Caco-2 (cell line): ENCODE measurements at regions not wholly inside any gene's neighbourhood (a gene's known extent, or its start where the extent isn't known, plus 50 kb on each side); places are given as distances from the start of the nearest gene placed in this dataset.

Source experiments
- BruUV-seq: library from RNA; stranded (reverse); fragments of 400-500 nt; replicated peaks from 2 replicates; lab custom pipeline; 2021; lab: Mats Ljungman, UMichigan
- CTCF ChIA-PET: fragments of 300-600 bp; sonication (Branson Sonifier 250); formaldehyde crosslinking; loops from one replicate; lab custom pipeline; 2022; ENCODE audit warnings: antibody characterized with exemption; lab: Charles Lee
- POLR2A ChIA-PET: fragments of 300-600 bp; sonication (Branson Sonifier 250); formaldehyde crosslinking; loops from one replicate; lab custom pipeline; 2022; ENCODE audit warnings: antibody characterized with exemption; lab: Charles Lee
- DNase-seq, 2 experiments: peaks; one replicate each; pipeline versions ENCODE4 v3.0.0 to v3.0.0-alpha.2; 2020 to 2022
- H3K27me3 ChIP-seq: replicated peaks from 2 replicates; pipeline ENCODE4 v1.6.0; 2011; ENCODE audit warnings: low read length; ENCODE audit not compliant: control insufficient read depth, insufficient read depth
- H3K36me3 ChIP-seq: 2 replicates; pipeline ENCODE4 v1.5.1; 2011; ENCODE audit warnings: low read length; ENCODE audit not compliant: control insufficient read depth, insufficient read depth
- H3K4me1 ChIP-seq: fragments of 250-450 bp; sonication (Bioruptor Pico); 2 replicates; pipeline ENCODE4 v1.5.1; 2020; ENCODE audit warnings: mild to moderate bottlenecking
- H3K4me3 ChIP-seq: 2 replicates; pipeline ENCODE4 v1.5.1; 2011; ENCODE audit warnings: low read depth, mild to moderate bottlenecking, control low read depth, low read length
- H3K9me3 ChIP-seq: fragments of 250-450 bp; sonication (Bioruptor Pico); 2 replicates; pipeline ENCODE4 v1.5.1; 2020; ENCODE audit warnings: mild to moderate bottlenecking, moderate library complexity
- H3K27ac Mint-ChIP-seq: one replicate; pipeline ENCODE4 v1.8.0; 2022; ENCODE audit warnings: mixed read lengths; ENCODE audit not compliant: unreplicated experiment
- H3K27me3 Mint-ChIP-seq: one replicate; pipeline ENCODE4 v1.8.0; 2022; ENCODE audit warnings: mixed read lengths; ENCODE audit not compliant: insufficient read depth, unreplicated experiment
- H3K36me3 Mint-ChIP-seq: one replicate; pipeline ENCODE4 v1.8.0; 2022; ENCODE audit warnings: mild to moderate bottlenecking, mixed read lengths; ENCODE audit not compliant: insufficient read depth, unreplicated experiment
- H3K4me1 Mint-ChIP-seq: one replicate; pipeline ENCODE4 v1.8.0; 2022; ENCODE audit warnings: low read depth, mixed read lengths; ENCODE audit not compliant: unreplicated experiment
- H3K4me3 Mint-ChIP-seq: one replicate; pipeline ENCODE4 v1.8.0; 2022; ENCODE audit warnings: mild to moderate bottlenecking, moderate library complexity, mixed read lengths; ENCODE audit not compliant: unreplicated experiment
- H3K9me3 Mint-ChIP-seq: one replicate; pipeline ENCODE4 v1.8.0; 2022; ENCODE audit warnings: mixed read lengths; ENCODE audit not compliant: unreplicated experiment
- intact Hi-C: fragments of 100-400 bp; cut with micrococcal nuclease; formaldehyde crosslinking; loops from one replicate; pipeline ENCODE4 v1.10.0; 2022; ENCODE audit not compliant: unreplicated experiment
- TF ChIP-seq, protein P1 (sequence below), 2 experiments: fragments of 200-600 bp in 1 of 2; IDR thresholded peaks; 1 replicate in 1 of 2; 2 replicates in 1 of 2; pipeline versions ENCODE4 v1.5.1 to v1.8.0; 2011 to 2022; ENCODE audit warnings: antibody characterized with exemption in 1 of 2, control low read depth in 1 of 2, inconsistent platforms in 1 of 2, low read depth in 1 of 2, low read length in 1 of 2, mild to moderate bottlenecking in 1 of 2, moderate library complexity in 1 of 2; ENCODE audit not compliant: insufficient read depth in 1 of 2, severe bottlenecking in 1 of 2, unreplicated experiment in 1 of 2

DNA sequence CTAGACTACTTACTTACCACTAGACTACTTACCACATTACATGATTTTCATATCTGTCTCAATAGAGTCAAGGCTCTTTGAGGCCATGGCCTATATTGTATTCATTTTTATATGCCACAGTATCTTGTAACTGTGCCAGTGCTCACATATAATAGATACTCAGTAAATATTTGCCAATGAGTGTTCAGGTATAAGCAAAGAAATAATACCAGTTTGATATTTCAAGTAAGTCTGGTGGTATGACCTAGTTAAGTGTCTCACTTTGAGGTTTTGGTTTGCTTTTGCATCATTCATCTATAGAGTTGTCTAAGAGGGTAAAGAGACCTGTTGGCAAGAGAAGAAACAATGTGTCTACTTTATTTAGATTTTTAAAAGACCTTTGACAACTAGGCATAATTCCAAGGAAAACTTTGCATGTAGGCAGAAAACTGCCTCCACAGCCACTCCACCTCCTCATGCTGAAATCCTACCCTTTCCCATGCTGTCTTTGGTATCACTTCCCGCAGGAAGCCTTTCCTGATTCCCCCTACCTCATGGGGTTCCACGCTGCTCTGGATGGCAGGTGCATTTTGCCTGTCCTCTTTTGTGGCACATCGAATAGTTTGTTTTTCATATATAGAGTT is 91.3 kb upstream of the KLHL13 start:
- Mint-ChIP-seq H3K9me3 (no peaks in the 10 kb centered on the region), H3K4me1 (no peaks in the 10 kb centered on the region), H3K27ac (no peak overlapping the region), H3K36me3 (no peaks in the 10 kb centered on the region), H3K4me3 (no peak overlapping the region), H3K27me3 (no peaks in the 10 kb centered on the region)
- Histone ChIP-seq H3K9me3 (no peaks in the 10 kb centered on the region), H3K36me3 (no peaks in the 10 kb centered on the region), H3K4me3 (no peak overlapping the region), H3K27me3 (no peaks in the 10 kb centered on the region), H3K4me1 (no peaks in the 10 kb centered on the region)
- intact Hi-C loops, result no loop called here
- POLR2A ChIA-PET, result no interaction called here
- TF ChIP-seq, protein P1, sequence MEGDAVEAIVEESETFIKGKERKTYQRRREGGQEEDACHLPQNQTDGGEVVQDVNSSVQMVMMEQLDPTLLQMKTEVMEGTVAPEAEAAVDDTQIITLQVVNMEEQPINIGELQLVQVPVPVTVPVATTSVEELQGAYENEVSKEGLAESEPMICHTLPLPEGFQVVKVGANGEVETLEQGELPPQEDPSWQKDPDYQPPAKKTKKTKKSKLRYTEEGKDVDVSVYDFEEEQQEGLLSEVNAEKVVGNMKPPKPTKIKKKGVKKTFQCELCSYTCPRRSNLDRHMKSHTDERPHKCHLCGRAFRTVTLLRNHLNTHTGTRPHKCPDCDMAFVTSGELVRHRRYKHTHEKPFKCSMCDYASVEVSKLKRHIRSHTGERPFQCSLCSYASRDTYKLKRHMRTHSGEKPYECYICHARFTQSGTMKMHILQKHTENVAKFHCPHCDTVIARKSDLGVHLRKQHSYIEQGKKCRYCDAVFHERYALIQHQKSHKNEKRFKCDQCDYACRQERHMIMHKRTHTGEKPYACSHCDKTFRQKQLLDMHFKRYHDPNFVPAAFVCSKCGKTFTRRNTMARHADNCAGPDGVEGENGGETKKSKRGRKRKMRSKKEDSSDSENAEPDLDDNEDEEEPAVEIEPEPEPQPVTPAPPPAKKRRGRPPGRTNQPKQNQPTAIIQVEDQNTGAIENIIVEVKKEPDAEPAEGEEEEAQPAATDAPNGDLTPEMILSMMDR (IDR thresholded peaks at IDR 0.05; ENCODE audit: insufficient read depth in 1 of 2, low read depth in 1 of 2, low read length in 1 of 2, severe bottlenecking in 1 of 2, unreplicated experiment in 1 of 2), result no peak
- no peak for DNase-seq
- CTCF ChIA-PET, result no interaction called here
- no TSS peak for BruUV-seq

DNA sequence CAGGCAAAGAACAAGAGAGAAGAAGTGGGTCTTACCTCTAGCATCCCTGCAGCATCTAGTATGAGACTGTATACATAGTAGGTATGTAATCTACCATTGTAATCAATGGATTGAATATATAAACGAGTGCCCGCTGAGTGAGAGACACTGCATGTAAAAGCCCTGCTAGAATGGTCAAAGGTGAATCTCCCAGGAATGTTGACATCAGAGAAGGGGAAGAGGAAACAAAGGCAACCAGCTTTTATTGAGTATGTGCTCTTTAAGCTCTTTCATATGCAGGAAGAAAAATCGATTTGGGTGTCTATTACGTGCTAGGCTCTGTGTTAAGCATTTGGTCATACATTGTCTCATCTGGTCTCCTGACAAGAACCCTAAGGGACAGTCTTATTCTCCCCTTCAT is 91.9 kb upstream of the KLHL13 start:
- no peak overlapping the region for H3K4me3 ChIP-seq
- intact Hi-C loops, result no loop called here
- no peaks in the 10 kb centered on the region for H3K27me3 Mint-ChIP-seq
- H3K36me3 ChIP-seq, result no peaks in the 10 kb centered on the region
- H3K36me3 Mint-ChIP-seq, result no peaks in the 10 kb centered on the region
- no peaks in the 10 kb centered on the region for H3K4me1 Mint-ChIP-seq
- CTCF ChIA-PET, result no interaction called here
- no peak overlapping the region for H3K4me3 Mint-ChIP-seq
- no peak for DNase-seq
- TF ChIP-seq, protein P1 (IDR thresholded peaks at IDR 0.05; ENCODE audit: insufficient read depth in 1 of 2, low read depth in 1 of 2, low read length in 1 of 2, severe bottlenecking in 1 of 2, unreplicated experiment in 1 of 2), result no peak
- POLR2A ChIA-PET, result no interaction called here
- no peaks in the 10 kb centered on the region for H3K9me3 ChIP-seq
- no TSS peak for BruUV-seq
- no peaks in the 10 kb centered on the region for H3K4me1 ChIP-seq
- H3K9me3 Mint-ChIP-seq, result no peaks in the 10 kb centered on the region
- H3K27me3 ChIP-seq, result no peaks in the 10 kb centered on the region
- no peak overlapping the region for H3K27ac Mint-ChIP-seq

DNA sequence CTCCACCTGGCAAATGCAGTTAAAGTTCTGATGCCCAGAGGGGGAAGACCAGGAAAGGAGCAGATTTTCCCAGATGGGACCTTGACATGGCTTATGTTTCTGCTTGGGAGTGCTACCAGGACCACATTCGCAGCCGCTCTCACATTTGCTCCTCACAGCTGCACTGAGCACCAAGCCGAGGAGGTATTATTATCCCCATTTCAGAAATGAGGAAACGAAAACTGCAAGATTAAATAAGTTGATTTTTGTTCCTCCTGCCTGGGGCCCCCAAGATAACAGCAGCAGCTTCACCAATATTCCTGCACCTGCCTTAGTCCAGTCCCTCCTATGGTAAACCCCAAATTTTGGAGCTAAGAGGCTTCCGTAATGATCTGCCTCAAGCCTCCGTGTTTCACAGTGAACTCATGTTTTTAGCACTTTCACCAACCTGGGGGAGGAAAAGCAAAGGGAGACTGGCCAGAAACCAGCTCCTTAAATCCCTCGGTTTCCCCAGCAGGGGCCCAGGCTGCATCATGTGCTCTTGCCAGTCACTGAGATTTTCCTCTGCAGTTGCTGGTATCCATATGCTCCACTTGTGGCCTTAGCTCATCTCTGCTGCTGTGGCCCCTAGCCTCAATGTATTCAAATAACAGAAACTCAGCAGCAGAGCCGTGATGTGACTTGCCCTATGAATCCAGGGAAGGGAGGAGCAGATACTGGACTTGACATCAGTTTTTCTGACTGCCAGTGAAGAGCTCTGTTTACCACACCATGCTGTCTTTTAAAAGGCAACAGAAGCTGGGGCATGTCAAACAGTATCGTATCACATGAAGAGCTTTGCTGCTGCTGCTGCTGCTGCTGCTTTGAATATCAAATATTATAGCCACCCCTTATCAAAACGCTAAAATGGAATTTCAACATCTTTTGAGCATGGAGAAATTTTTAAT is 95.5 kb upstream of the KLHL13 start:
- POLR2A ChIA-PET, result no interaction called here
- H3K4me1 Mint-ChIP-seq, result no peaks in the 10 kb centered on the region

More for the DNA sequence above, 95.5 kb upstream of the KLHL13 start:
- DNase-seq, result no peak
- intact Hi-C loops, result no loop called here
- TF ChIP-seq, protein P1 (IDR thresholded peaks at IDR 0.05; ENCODE audit: insufficient read depth in 1 of 2, low read depth in 1 of 2, low read length in 1 of 2, severe bottlenecking in 1 of 2, unreplicated experiment in 1 of 2), result no peak
- no peaks in the 10 kb centered on the region for H3K9me3 Mint-ChIP-seq
- CTCF ChIA-PET, result no interaction called here
- H3K9me3 ChIP-seq, result no peaks in the 10 kb centered on the region
- H3K4me1 ChIP-seq, result no peaks in the 10 kb centered on the region
- no peaks in the 10 kb centered on the region for H3K36me3 Mint-ChIP-seq
- no peak overlapping the region for H3K27ac Mint-ChIP-seq
- no peaks in the 10 kb centered on the region for H3K36me3 ChIP-seq
- no peaks in the 10 kb centered on the region for H3K27me3 ChIP-seq
- no TSS peak for BruUV-seq
- H3K4me3 ChIP-seq, result no peak overlapping the region
- H3K27me3 Mint-ChIP-seq, result no peaks in the 10 kb centered on the region
- H3K4me3 Mint-ChIP-seq, result no peak overlapping the region
